ENCODE measurements at regions not wholly inside any gene's neighbourhood (a gene's known extent, or its start where the extent isn't known, plus 50 kb on each side); places are given as distances from the start of the nearest gene placed in this dataset.

DNA sequence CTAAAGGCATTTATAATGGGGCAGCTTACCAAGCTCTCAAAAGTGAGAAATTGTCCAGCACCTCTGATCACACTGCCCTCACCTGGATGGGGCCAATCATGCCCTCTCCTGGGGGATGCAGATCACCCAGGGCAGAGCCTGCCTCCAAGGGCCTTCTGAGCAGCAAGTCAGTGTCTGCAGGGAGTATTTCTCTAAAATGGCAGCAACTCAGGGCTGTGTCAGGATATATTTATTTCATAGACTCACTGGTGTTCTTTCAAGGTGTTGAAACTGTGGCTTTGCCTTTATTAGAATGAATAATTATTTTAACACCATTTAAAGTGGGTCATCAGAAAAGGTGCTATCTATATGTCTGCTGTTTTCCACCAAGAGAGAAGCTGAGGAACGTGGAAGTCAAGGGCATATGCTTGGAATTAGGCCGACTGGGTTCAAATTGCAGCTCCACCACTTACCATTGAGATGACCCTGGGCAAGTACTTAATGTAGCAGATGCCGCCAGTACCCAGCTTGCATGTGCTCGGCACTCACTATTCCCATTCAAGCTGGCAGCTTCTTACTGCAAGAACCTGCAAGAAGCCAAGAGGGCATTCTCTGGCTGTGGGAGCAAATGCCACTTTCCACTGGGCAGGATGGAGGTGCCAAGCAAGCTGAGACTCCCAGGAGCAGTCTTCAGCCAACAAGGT lies 590.0 kb downstream of the BCOR start:
- no peak overlapping the region for H3K4me3 ChIP-seq (ENCODE audit: low read depth, low read length)
- DNase-seq (ENCODE audit: low read depth, low spot score), result no peak
- in situ Hi-C loops (cut with HindIII; ENCODE audit: low sequenced_read_pairs), result no loop called here
- TF ChIP-seq CTCF (IDR thresholded peaks at IDR 0.05; ENCODE audit: low read depth, low read length), result no peak

DNA sequence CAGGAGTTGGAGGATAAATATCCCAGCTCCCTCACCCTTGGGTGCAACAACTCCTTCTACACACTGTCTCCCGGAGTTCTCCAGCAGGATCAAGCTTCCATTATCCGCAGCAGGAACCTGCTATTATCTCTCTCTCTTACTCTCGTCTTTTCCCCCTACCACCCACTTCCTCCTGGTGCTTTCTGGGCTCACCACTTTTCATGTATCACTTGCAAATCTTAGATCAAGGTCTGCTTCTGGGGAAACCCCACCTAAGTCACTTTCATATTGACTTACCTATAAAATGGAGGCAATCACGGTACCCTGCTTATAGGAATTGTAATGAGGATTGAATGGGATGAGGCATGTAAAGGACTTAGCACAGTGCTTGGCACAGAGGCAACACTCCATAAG lies 589.5 kb downstream of the BCOR start:
- in situ Hi-C loops (cut with HindIII; ENCODE audit: low sequenced_read_pairs), result no loop called here
- H3K4me3 ChIP-seq (ENCODE audit: low read depth, low read length), result no peak overlapping the region
- TF ChIP-seq CTCF (IDR thresholded peaks at IDR 0.05; ENCODE audit: low read depth, low read length), result no peak
- DNase-seq (ENCODE audit: low read depth, low spot score), result no peak

DNA sequence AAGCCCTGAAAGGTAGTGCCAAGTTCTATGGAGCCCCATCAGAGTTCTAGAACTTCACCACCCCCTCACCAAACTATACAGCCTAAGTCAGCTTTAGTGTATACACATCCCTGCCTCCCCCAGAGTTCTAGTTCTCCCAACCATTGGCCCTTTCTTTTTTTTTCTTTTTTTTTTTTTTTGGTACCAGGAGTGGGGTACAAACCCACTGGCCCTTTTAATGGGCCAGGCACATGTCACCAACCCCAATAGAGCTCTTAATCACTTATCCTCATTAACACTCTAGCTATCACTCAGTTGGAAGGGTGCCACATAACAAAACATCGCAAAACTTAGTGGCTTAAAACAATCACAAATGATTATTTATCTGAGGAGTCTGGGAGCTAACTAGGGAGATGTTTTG lies 588.6 kb downstream of the BCOR start:
- no peak overlapping the region for H3K4me3 ChIP-seq (ENCODE audit: low read depth, low read length)
- DNase-seq (ENCODE audit: low read depth, low spot score), result no peak
- in situ Hi-C loops (cut with HindIII; ENCODE audit: low sequenced_read_pairs), result no loop called here
- no peak for TF ChIP-seq CTCF (IDR thresholded peaks at IDR 0.05; ENCODE audit: low read depth, low read length)

- in situ Hi-C loops (cut with HindIII; ENCODE audit: low sequenced_read_pairs), result no loop called here
- TF ChIP-seq CTCF (IDR thresholded peaks at IDR 0.05; ENCODE audit: low read depth, low read length), result no peak
- no peak for DNase-seq (ENCODE audit: low read depth, low spot score)
- H3K4me3 ChIP-seq (ENCODE audit: low read depth, low read length), result no peak overlapping the region
These were observed 583.9 kb downstream of the BCOR start for GRCh38 chrX:39513836-39514235.

GRCh38 chrX:39514801-39515200 lies 583.0 kb downstream of the BCOR start:
- H3K4me3 ChIP-seq (ENCODE audit: low read depth, low read length), result no peak overlapping the region
- in situ Hi-C loops (cut with HindIII; ENCODE audit: low sequenced_read_pairs), result no loop called here
- no peak for TF ChIP-seq CTCF (IDR thresholded peaks at IDR 0.05; ENCODE audit: low read depth, low read length)
- DNase-seq (ENCODE audit: low read depth, low spot score), result no peak

- no peak for TF ChIP-seq CTCF (IDR thresholded peaks at IDR 0.05; ENCODE audit: low read depth, low read length)
- no peak overlapping the region for H3K4me3 ChIP-seq (ENCODE audit: low read depth, low read length)
- DNase-seq (ENCODE audit: low read depth, low spot score), result no peak
- in situ Hi-C loops (cut with HindIII; ENCODE audit: low sequenced_read_pairs), result no loop called here
These were observed 581.3 kb downstream of the BCOR start for GRCh38 chrX:39516427-39516841.
